Transverse colon (tissue), 4 donors: ENCODE measurements at regions not wholly inside any gene's neighbourhood (a gene's known extent, or its start where the extent isn't known, plus 50 kb on each side); places are given as distances from the start of the nearest gene placed in this dataset.

Experiments
- CTCF ChIP-seq, 5 experiments: fragments of 200-600 bp in 3 of 5; fragments of 450-650 bp in 2 of 5; sonication (generic) in 3 of 5; IDR thresholded peaks; 1 replicate in 2 of 5; 2 replicates in 3 of 5; pipeline ENCODE4 v1.5.1; 2016 to 2017; ENCODE audit warnings: antibody characterized with exemption in 5 of 5, inconsistent platforms in 3 of 5, mild to moderate bottlenecking in 2 of 5, moderate library complexity in 1 of 5
- EP300 ChIP-seq: sonication (generic); formaldehyde crosslinking; IDR thresholded peaks from one replicate; pipeline ENCODE4 v1.6.1; 2017; ENCODE audit warnings: antibody characterized with exemption, low read depth
- POLR2A ChIP-seq: fragments of 450-650 bp; IDR thresholded peaks from one replicate; pipeline ENCODE4 v1.6.1; 2016; ENCODE audit warnings: antibody characterized with exemption, mild to moderate bottlenecking, moderate library complexity
- POLR2AphosphoS5 ChIP-seq, 3 donors: sonication (generic); formaldehyde crosslinking; IDR thresholded peaks; one replicate each; pipeline ENCODE4 v1.6.1; 2016; ENCODE audit warnings: antibody characterized with exemption in 3 of 3

GRCh38 chr4:163600727-163601126 lies 106.2 kb downstream of the TMA16 start:
- TF ChIP-seq CTCF (IDR thresholded peaks at IDR 0.05) (no peak), POLR2A (no peak), EP300 (no peak), POLR2AphosphoS5 (IDR thresholded peaks at IDR 0.05) (no peak)
